ENCODE measurements at regions not wholly inside any gene's neighbourhood (a gene's known extent, or its start where the extent isn't known, plus 50 kb on each side); places are given as distances from the start of the nearest gene placed in this dataset.
A peak's percentile ranks its signal among the peaks of the same experiment; 100 is the strongest.

DNA sequence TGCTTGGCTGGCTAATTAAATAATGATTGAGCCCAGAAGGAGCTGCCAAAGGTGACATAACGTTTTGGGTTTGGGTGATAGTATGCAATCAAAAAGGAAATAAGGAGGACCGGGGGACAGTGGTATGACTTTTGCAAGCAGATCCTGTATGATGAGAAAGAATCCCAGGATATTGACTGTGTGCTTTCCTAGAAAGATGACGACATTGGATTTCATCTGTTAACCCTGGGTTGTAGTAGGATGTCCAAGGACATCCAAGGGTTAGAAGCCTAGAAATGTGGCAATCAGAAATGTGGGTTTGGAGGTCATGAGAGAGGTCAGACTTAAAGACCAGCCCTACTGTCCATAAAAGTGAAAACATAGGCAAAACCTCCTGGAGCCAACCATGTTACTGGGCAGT, 50.3 kb upstream of the HMHB1 start:
- DNase-seq: no peak

- DNase-seq: no peak
Measured at GRCh38 chr5:143760755-143761154, 51.2 kb upstream of the HMHB1 start.

DNA sequence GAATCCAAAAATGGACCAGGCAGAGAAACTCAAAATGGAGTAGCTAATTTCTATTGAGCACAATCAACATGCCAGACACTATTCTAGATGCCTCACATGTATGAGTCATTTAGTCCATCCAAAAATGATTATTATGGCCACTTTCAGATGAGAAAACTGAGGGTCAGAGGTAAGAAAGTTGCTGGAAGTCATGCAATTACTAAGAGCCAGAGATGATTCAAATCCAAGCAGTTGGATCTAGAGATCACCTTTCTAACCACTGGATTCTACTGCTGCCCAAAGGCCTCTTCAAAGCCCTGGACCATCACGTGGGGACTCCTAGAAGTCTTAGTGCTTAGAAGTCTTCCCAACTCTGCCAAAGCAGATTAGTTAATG, 51.8 kb upstream of the HMHB1 start:
- DNase-seq: no peak

GRCh38 chr5:143759396-143760130, 52.4 kb upstream of the HMHB1 start:
- DNase-seq: no peak

GRCh38 chr5:143758750-143759149, 53.2 kb upstream of the HMHB1 start:
- no peak for DNase-seq

DNA sequence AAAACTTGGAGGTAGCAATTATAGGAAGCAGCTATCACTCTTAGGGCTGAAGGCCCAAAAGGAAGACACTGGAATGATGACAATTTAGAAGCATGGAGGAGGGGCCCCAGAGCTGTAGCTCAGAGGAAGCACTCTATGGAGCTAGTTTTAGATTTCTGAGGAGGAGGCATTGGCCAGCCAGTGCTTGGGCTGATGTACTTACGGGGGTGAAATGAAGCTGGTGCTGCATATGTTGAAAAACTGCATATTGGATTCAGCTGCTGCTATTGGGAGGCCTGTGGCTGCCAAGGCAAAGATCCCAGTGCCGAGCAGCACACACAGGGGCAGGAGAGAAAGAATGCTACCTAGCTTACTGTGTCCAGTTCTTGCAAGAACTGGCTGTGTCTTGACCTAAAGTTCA, 53.9 kb upstream of the HMHB1 start:
- no peak for DNase-seq

DNA sequence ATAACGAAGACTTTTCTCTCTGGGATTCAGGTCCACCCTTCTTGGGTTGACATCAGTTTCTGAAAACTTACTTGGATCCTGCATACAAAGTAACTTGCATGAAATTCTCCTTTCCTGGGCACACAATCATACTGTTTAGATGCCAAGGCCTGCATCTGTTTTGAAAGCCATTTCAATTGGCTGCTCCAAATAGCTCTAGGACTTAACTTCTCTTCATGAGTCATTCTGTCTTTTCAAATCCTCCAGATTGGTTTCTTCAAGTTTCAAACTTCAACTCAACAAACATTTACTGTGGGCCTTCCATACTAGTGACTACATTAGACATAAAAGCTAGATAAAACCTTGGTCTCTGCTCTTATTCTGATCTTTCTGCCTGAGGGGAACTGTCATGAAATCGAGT, 54.8 kb upstream of the HMHB1 start:
- no peak for DNase-seq

GRCh38 chr5:143755966-143756365, 56.0 kb upstream of the HMHB1 start:
- DNase-seq: no peak

DNA sequence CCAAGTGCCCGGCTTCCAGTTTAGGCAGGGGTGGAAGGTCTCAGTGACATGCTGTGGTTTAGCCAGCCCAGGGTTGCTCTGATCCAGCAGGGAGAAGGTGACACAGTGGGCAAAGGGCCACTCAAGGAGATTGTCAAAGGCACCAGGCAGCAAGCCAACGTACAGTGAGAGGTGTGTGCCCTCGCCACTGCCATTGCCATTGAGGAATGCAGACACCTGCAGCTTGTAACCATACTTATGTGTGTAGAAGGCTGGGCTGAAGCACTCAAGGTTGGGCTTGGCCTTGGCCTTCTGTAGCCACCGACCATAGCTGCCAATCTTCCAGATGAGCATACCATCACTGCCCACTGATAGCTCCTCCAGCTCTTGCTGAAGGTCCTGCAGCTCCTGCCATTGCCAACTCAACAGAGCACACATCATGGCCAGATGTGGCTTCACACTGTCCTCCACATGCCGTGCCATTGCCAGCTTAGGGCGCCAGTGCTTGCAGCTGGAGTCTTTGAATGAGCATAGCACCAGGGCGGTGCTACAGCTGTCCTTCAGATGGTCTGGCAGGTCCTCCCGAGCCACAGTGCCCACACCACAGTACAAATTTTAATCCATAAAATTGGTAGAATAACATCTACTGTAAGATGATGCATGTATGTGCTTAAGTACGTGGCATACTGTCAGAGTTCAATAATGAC, 59.7 kb upstream of the HMHB1 start:
- DNase-seq: no peak

DNA sequence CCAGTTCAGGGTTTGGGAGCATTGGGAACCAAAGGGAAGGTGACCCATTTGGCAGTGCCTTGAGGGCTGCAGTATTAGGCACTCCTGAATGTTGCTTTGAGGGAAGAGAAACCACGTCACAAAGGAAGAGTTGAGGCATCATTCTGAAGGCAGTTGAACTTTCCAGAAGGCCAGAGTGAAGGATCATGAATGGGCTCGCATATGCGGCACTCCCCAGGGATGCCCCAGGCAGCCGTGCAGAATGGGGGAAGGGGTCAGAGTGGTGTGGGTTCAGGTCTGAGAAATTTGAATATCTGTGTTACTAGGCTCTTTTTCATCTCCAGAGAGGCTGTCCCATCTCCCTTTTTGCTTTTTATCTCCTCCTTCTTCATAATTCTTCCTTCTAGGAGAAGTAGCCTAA, 60.6 kb upstream of the HMHB1 start:
- no peak for DNase-seq

DNA sequence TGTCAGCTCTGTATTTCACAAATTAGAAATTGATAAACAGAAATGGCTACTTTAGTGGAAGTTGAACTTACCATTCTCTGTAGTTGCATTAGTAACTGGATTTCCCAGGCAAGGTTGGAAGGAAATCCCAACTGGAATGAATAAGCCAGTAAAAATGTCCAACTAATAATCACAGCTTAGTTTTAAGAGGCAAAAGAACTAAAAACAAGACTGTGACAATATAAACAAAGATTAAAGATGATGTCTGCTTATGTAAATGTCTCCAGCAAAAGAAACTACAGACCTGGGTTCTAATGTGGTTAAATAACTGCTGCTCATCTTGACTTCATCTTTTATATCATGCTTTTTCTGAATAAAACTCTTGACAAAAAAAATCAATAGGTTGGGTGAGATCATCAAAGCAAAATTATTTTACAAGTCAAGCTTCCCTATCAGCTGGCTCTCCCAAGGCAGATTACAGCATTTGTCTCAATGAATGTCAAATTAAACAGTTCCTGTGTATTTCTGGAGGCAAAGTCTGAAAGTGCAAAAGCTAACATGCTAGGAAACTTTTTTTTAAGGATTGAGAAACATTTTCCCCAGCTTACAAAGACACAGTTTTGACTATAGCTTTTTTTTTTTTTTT, 62.3 kb upstream of the HMHB1 start:
- DNase-seq: no peak

GRCh38 chr5:143748516-143748915, 63.4 kb upstream of the HMHB1 start:
- no peak for DNase-seq

GRCh38 chr5:143742951-143743350, 69.0 kb upstream of the HMHB1 start:
- DNase-seq: no peak

- peak; percentile 44 to 61 (median 57) for DNase-seq
Measured at GRCh38 chr5:143741421-143741820, 70.5 kb upstream of the HMHB1 start.

DNA sequence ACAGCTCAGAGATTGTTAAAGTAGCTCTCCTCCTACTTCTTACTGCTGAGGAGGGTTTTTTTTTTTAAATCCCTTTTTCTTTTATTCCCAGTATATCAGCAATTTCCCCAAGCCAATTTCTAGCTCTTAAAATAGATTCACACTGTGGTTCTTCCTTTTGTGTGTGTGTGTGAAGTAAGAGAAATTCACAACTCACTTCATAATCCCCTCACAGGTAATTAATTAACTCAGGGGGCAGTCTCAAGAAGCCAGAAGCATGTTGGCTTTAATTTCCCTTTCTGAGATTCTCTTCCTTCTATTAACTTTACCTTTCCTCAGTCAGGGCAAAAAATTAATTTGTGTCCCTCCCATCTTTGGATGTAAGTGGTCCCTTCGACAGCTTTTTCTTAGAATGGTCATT, 71.0 kb upstream of the HMHB1 start:
- no peak for DNase-seq

DNA sequence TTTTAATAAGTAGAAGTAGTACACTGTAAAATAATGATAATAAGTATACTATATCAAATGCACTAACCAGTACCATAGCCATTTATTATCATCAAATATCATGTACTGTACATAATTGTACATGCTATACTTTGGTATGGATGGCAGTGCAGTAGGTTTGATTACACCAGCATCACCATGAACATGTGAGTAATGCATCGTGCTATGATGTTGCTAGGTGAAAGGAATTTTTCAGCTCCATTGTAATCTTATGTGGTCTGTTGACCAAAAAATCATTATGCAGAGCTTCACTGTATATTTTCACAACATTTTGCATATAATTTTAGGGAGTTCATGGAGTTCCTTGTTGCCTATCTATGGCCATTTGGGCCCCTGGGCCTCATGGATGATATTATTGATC, 72.2 kb upstream of the HMHB1 start:
- DNase-seq: no peak

DNA sequence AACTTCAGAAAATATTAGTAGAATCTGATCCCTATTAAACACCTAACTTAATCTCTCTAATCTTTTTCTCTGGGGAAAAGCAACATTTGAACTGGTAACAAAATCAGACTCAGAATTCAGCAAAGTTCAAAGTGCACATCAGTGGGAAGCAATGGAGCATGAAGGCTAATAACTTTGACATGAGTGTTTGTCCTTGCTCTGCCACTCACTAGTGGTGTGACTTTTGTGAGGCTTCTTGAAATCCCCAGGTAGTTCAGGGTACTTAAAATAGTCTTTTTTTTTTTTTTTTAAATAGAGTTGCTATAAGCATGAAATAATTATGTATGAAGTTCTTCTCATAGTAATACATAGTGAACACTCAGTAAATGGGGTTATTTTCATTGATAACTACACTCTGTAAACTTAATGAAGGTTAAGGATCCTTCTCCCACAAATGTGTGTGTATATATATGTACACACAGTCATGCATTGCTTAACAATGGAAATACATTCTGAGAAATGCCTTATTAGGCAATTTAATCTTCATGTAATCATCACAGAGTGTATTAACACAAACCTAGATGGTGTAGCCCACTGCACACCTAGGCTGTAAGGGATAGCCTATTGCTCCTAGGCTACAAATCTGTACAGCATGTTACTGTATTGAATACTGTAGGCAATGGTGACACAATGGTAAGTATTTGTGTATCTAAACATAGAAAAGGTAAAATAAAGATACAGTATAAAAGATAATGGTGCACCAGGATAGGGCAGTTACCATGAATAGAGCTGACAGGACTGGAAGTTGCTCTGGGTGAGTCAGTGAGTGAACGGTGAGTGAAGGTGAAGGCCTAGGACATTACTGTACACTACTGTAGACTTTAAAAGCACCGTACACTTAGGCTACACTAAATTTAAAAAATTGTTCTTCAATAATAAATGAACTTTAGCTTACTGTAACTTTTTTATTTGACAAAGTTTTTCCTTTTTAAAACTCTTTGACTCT, 73.3 kb upstream of the HMHB1 start:
- DNase-seq: peak in 1 of 3 donors; percentile 9

DNA sequence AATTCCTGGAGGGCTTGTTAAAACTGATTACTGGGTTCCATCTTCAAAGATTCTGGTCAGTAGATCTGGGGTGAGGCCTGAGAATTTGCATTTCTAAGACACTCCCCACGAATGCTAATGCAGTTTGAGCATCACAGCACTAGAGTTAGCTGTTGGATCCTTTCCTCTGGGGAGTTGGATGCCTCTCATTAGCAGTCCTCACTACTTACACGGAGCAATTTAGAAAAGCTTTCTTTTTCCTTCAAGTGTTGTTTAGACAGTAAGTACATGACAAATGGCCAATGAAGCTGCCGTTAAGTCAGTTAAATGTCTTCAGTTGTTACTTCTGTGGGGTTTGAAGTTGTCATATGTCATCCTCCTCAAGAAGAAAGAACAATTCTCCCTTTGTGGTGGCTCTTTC, 74.9 kb upstream of the HMHB1 start:
- no peak for DNase-seq

DNA sequence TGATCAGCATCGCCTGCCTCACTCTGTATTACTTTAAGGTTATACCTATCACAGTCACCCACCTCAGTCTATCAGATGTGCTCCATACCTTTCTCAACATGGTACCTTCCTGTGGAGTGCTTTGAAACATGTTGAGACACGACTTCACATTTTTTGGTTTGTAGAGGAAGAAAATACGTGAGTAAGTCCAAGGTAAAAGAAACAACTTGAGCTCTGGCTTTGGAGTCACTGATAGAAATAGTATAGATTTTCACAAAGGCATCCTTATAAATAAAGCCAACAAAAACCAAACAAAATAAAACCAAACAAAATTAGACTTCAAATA, 77.5 kb upstream of the HMHB1 start:
- DNase-seq: no peak

- peak; percentile 61 to 75 (median 72) for DNase-seq
Measured at GRCh38 chr5:143733665-143734455, 78.1 kb upstream of the HMHB1 start.

DNA sequence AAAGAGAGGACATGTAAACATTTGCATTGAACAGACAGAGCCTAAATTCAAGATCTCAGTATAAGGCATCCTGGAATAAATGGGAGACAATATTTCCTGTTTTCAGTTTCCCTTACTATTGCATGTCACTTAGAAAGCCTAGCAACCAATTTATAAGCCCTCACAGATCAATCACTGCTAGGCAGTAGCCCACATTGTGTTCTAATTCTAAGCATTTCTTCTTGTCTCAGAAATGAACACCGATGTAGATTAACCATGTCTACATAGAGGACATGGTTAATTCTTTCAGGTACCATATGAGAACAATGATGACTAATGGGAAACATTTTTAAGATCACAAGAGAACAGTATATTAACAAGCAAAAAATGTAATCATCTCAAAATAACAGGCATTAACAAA, 79.6 kb upstream of the HMHB1 start:
- no peak for DNase-seq

GRCh38 chr5:143730112-143730801, 81.7 kb upstream of the HMHB1 start:
- DNase-seq: no peak
